Psoas muscle (tissue), 7 donors: ENCODE measurements at regions not wholly inside any gene's neighbourhood (a gene's known extent, or its start where the extent isn't known, plus 50 kb on each side); places are given as distances from the start of the nearest gene placed in this dataset.
"Not testable (repeated sequence)": the region's sequence is repeated elsewhere in the genome, so short reads cannot be mapped to it uniquely, and the experiment has no call there.

Experiments
- ATAC-seq, 4 donors: fragments of 200-7000 bp; cut with Tn5 transposase; one replicate each; pipeline ENCODE4 v1.9.1; 2020; ENCODE audit warnings: moderate library complexity in 3 of 4, mild to moderate bottlenecking in 2 of 4
- DNase-seq, 2 donors: peaks; one replicate each; pipeline ENCODE4 v3.0.0-alpha.2; 2020
- H3K27ac ChIP-seq: fragments of 200-600 bp; one replicate; pipeline ENCODE4 v1.8.0; 2022
- H3K27me3 ChIP-seq, 3 donors: fragments of 200-600 bp in 1 of 3; one replicate each; pipeline versions ENCODE4 v1.6.1 to v1.8.0; 2013 to 2022; ENCODE audit warnings: low read length in 2 of 3, mild to moderate bottlenecking in 2 of 3, moderate library complexity in 1 of 3; ENCODE audit not compliant: insufficient read depth in 3 of 3
- H3K36me3 ChIP-seq, 2 donors: fragments of 200-600 bp in 1 of 2; one replicate each; pipeline versions ENCODE4 v1.6.1 to v1.8.0; 2013 to 2022; ENCODE audit warnings: low read depth in 1 of 2, mild to moderate bottlenecking in 1 of 2, moderate library complexity in 1 of 2; ENCODE audit not compliant: insufficient read depth in 1 of 2
- H3K4me1 ChIP-seq: fragments of 200-600 bp; one replicate; pipeline ENCODE4 v1.8.0; 2022
- H3K4me3 ChIP-seq: fragments of 200-600 bp; one replicate; pipeline ENCODE4 v1.8.0; 2022; ENCODE audit warnings: mild to moderate bottlenecking
- H3K9me3 ChIP-seq: fragments of 200-600 bp; one replicate; pipeline ENCODE4 v1.8.0; 2022
- WGBS, 3 donors: extraction: QIAGEN DNeasy Blood & Tissue Kit; methylation state at CpG; one replicate each; pipeline versions ENCODE4 v1.1.6 to v1.1.7; 2013; 5-methylcytosine and 5-hydroxymethylcytosine counted together
- intact Hi-C, 2 donors: fragments of 100-400 bp; cut with DNase I; formaldehyde crosslinking; loops; one replicate each; pipeline versions ENCODE4 v1.11.0 to v1.14.2; 2022
- donor health status: healthy with polysubstance abuse.
- donor health status: DM: no; HTN: no; CAD: no; lungs with moderate emphysema.
- donor health status: Bipolar disorder and iron deficiency.
- donor health status: healthy.
- donor health status: DM: yes; HTN: yes; CAD: no.
- donor health status: DM: no; HTN: no; CAD: no.
- donor health status: DM: yes; HTN: yes; CAD: no.

DNA sequence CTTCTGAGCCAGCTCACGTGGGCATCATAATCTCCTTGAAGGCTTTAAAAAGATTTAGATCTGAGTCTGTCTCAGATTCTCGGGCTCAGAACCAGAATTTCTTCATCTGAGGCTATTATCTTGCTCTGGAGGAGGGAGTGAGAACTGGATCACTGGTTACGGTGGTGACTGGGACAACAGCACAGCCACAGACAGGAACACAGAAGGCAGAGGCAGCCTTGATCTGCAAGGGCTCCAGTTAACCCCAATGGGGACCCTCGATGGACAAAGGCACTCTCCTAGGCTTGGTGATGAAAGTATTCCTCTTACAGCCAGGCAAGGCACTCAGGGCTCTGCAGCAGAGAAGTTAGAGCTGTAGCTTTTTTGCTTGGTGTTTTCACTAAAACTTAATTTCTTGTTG lies 87.7 kb upstream of the POTEM start:
- H3K4me1 ChIP-seq, ATAC-seq, H3K9me3 ChIP-seq, DNase-seq, H3K4me3 ChIP-seq, H3K27ac ChIP-seq, H3K27me3 ChIP-seq, H3K36me3 ChIP-seq, intact Hi-C loops: not testable (repeated sequence)
- WGBS, 3 donors, result no CpG with 5 or more reads among the region's 4 CpGs

GRCh38 chr14:18880519-18880918 lies 86.7 kb upstream of the POTEM start:
- H3K27me3 ChIP-seq, DNase-seq, intact Hi-C loops, H3K4me1 ChIP-seq, ATAC-seq, H3K4me3 ChIP-seq, H3K36me3 ChIP-seq, H3K27ac ChIP-seq, H3K9me3 ChIP-seq: not testable (repeated sequence)
- WGBS, 3 donors, result no CpG with 5 or more reads among the region's 27 CpGs

DNA sequence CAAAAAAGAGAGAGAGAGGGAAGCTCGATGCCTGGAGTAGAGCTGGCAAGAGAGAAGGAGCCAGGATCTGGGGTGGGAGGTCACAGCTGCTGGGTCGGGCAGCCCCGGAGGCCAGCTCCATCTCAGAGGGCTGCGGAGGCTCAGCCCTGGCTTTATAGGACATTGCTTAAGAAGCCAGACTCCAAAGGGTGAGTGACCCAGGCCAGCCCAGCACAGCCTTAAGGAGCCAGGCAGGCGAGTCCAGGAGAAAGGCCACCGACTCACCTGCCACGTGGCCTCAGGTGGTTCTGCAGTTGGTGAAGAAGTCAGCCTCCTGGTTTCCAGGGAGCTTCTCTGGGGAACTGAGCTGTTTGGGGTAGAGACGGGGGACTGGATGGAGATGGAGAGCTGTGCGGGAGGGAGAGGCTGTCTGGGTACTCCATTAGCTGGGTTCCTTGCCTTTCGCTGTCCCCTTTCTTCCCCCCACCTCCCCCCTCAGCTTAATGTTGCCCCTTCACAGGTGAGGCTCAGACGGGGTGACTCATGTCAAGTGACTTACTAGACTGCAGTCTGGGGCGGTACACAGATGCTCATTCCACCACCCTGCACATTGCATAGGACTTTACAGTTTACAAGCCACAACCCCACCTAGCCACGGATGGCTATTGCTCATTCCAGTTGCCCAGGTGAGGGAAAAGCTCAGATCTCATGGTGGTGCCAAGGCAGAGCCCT lies 85.9 kb upstream of the POTEM start:
- H3K27me3 ChIP-seq, DNase-seq, ATAC-seq, H3K9me3 ChIP-seq, H3K36me3 ChIP-seq, H3K4me1 ChIP-seq, H3K27ac ChIP-seq, H3K4me3 ChIP-seq, intact Hi-C loops: not testable (repeated sequence)
- no CpG with 5 or more reads among the region's 13 CpGs for WGBS, 3 donors

GRCh38 chr14:18881860-18882489 lies 85.3 kb upstream of the POTEM start:
- no CpG with 5 or more reads among the region's 6 CpGs for WGBS, 3 donors
- H3K27me3 ChIP-seq, H3K4me3 ChIP-seq, H3K4me1 ChIP-seq, intact Hi-C loops, H3K27ac ChIP-seq, H3K36me3 ChIP-seq, DNase-seq, H3K9me3 ChIP-seq: not testable (repeated sequence)
- peak in 1 of 4 donors; percentile 24 for ATAC-seq

GRCh38 chr14:18890201-18890600 lies 77.0 kb upstream of the POTEM start:
- intact Hi-C loops, result not testable (repeated sequence)
- peak in 1 of 2 donors; percentile 3 for DNase-seq

DNA sequence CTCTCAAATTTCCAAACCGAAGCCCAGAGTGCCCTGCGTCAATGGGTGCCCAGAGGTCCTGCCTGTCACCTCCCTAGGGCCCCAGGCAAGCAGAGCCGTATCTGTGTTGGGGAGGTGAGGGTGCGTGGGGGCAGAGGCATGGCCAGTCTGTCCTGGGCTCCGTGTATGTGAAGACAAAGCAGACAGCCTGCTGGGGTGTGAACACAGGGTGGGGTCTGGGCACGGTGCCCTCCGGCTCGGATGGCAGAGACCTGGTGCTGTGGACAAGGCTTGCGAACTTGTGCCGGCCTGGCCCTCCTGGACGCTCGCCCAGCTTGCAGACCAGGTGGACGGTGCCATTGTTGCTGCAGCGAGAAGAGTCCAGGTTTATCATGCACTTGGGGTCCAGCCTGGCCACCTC lies 53.4 kb upstream of the POTEM start:
- H3K9me3 ChIP-seq, H3K27me3 ChIP-seq, ATAC-seq, DNase-seq, H3K36me3 ChIP-seq, H3K4me1 ChIP-seq, intact Hi-C loops, H3K4me3 ChIP-seq, H3K27ac ChIP-seq: not testable (repeated sequence)
- no CpG with 5 or more reads among the region's 14 CpGs for WGBS, 3 donors

More at GRCh38 chr14:18890201-18890600, 77.0 kb upstream of the POTEM start:
- 20 to 82% (median 69%) methylated on average over 1 to 7 of the region's 10 CpGs for WGBS, 3 donors
- not testable (repeated sequence) for H3K4me1 ChIP-seq, H3K36me3 ChIP-seq, H3K4me3 ChIP-seq, H3K27ac ChIP-seq, H3K9me3 ChIP-seq, ATAC-seq, H3K27me3 ChIP-seq

- H3K27me3 ChIP-seq, H3K27ac ChIP-seq, H3K4me1 ChIP-seq, intact Hi-C loops, H3K36me3 ChIP-seq, H3K4me3 ChIP-seq, ATAC-seq, H3K9me3 ChIP-seq: not testable (repeated sequence)
- 73 to 88% methylated on average over 3 of the region's 11 CpGs; no CpG with 5 or more reads in 1 of the 3 donors for WGBS, 3 donors
- DNase-seq, result peak in 1 of 2 donors; percentile 45
These were observed 52.7 kb upstream of the POTEM start for GRCh38 chr14:18914526-18914925.
